ENCODE measurements at regions not wholly inside any gene's neighbourhood (a gene's known extent, or its start where the extent isn't known, plus 50 kb on each side); places are given as distances from the start of the nearest gene placed in this dataset.

DNA sequence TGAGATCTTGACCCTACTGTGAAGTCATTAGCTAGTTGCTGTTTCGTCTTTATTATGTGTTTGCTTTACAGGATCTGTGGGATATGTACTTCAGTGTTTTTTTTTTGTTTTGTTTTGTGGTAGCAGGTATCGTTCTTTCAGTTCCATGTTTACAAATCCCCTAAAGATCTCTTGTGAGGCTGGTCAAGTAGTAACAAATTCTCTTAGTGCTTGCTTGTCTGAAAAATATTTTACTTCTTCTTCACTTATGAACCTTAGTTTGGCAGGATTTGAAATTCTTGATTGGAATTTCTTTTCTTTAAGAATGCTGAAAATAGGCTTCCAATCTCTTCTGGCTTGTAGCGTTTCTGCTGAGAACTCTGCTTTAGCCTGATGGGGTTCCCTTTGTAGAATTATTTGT lies 235.8 kb upstream of the ALCAM start:
- no peak for TF ChIP-seq CSDC2 (CRISPR knock-in tag; IDR thresholded peaks at IDR 0.05)
- no peak for ATAC-seq

DNA sequence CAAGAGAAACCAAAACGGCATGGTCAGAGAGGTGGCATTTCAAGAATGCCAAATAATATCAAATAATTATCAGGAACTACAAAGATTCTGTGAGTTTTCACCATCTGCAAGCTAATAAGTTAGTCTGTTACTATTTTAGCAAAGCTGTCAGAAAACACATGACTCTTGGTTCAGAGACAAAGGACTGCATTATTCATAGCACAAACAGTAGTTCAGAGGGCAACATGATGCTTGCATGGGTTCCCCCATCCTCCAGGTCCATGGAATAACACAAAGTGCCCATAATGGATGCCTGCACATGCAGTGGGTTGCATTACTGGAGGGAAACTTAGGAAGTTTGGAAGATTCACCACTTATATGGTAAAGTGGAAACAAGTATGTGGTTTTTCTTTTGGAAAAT lies 228.8 kb upstream of the ALCAM start:
- ATAC-seq: no peak
- TF ChIP-seq BACH2 (CRISPR knock-in tag; IDR thresholded peaks at IDR 0.05; ENCODE audit: borderline replicate concordance) (no peak), ISL1 (CRISPR knock-in tag; IDR thresholded peaks at IDR 0.05) (no peak), OSR1 (CRISPR knock-in tag; IDR thresholded peaks at IDR 0.05) (no peak), ZC3H10 (CRISPR knock-in tag; IDR thresholded peaks at IDR 0.05) (no peak), ZFP3 (CRISPR knock-in tag; IDR thresholded peaks at IDR 0.05) (no peak), ZNF8 (CRISPR knock-in tag; IDR thresholded peaks at IDR 0.05) (no peak), GLIS3 (CRISPR knock-in tag; IDR thresholded peaks at IDR 0.05) (no peak), ARNTL (CRISPR knock-in tag; IDR thresholded peaks at IDR 0.05; ENCODE audit: borderline replicate concordance, low read depth) (no peak), POU6F1 (CRISPR knock-in tag; IDR thresholded peaks at IDR 0.05; ENCODE audit: borderline replicate concordance, low read depth) (no peak)
- TF ChIP-seq, protein P1, sequence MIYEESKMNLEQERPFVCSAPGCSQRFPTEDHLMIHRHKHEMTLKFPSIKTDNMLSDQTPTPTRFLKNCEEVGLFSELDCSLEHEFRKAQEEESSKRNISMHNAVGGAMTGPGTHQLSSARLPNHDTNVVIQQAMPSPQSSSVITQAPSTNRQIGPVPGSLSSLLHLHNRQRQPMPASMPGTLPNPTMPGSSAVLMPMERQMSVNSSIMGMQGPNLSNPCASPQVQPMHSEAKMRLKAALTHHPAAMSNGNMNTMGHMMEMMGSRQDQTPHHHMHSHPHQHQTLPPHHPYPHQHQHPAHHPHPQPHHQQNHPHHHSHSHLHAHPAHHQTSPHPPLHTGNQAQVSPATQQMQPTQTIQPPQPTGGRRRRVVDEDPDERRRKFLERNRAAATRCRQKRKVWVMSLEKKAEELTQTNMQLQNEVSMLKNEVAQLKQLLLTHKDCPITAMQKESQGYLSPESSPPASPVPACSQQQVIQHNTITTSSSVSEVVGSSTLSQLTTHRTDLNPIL (CRISPR knock-in tag; IDR thresholded peaks at IDR 0.05; ENCODE audit: low read depth): no peak
- TF ChIP-seq, protein P2, sequence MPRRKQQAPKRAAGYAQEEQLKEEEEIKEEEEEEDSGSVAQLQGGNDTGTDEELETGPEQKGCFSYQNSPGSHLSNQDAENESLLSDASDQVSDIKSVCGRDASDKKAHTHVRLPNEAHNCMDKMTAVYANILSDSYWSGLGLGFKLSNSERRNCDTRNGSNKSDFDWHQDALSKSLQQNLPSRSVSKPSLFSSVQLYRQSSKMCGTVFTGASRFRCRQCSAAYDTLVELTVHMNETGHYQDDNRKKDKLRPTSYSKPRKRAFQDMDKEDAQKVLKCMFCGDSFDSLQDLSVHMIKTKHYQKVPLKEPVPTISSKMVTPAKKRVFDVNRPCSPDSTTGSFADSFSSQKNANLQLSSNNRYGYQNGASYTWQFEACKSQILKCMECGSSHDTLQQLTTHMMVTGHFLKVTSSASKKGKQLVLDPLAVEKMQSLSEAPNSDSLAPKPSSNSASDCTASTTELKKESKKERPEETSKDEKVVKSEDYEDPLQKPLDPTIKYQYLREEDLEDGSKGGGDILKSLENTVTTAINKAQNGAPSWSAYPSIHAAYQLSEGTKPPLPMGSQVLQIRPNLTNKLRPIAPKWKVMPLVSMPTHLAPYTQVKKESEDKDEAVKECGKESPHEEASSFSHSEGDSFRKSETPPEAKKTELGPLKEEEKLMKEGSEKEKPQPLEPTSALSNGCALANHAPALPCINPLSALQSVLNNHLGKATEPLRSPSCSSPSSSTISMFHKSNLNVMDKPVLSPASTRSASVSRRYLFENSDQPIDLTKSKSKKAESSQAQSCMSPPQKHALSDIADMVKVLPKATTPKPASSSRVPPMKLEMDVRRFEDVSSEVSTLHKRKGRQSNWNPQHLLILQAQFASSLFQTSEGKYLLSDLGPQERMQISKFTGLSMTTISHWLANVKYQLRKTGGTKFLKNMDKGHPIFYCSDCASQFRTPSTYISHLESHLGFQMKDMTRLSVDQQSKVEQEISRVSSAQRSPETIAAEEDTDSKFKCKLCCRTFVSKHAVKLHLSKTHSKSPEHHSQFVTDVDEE (CRISPR knock-in tag; IDR thresholded peaks at IDR 0.05): no peak

- no peak for TF ChIP-seq ZNF565 (CRISPR knock-in tag; conservative IDR thresholded peaks at IDR 0.05; ENCODE audit: low read depth)
- no peak for TF ChIP-seq TCF4 (CRISPR knock-in tag; IDR thresholded peaks at IDR 0.05; ENCODE audit: borderline replicate concordance)
- no peak for TF ChIP-seq ISL1 (CRISPR knock-in tag; IDR thresholded peaks at IDR 0.05)
- no peak for TF ChIP-seq ARNTL (CRISPR knock-in tag; IDR thresholded peaks at IDR 0.05; ENCODE audit: borderline replicate concordance, low read depth)
- no peak for TF ChIP-seq PATZ1 (CRISPR knock-in tag; IDR thresholded peaks at IDR 0.05; ENCODE audit: borderline replicate concordance)
- TF ChIP-seq ESRRG (CRISPR knock-in tag; IDR thresholded peaks at IDR 0.05): no peak
- TF ChIP-seq POU6F1 (CRISPR knock-in tag; IDR thresholded peaks at IDR 0.05; ENCODE audit: borderline replicate concordance, low read depth): no peak
- no peak for TF ChIP-seq ZNF70 (CRISPR knock-in tag; IDR thresholded peaks at IDR 0.05)
- no peak for TF ChIP-seq ZFP3 (CRISPR knock-in tag; IDR thresholded peaks at IDR 0.05)
- ATAC-seq: no peak
Observed at GRCh38 chr3:105139881-105140560, 226.7 kb upstream of the ALCAM start.

DNA sequence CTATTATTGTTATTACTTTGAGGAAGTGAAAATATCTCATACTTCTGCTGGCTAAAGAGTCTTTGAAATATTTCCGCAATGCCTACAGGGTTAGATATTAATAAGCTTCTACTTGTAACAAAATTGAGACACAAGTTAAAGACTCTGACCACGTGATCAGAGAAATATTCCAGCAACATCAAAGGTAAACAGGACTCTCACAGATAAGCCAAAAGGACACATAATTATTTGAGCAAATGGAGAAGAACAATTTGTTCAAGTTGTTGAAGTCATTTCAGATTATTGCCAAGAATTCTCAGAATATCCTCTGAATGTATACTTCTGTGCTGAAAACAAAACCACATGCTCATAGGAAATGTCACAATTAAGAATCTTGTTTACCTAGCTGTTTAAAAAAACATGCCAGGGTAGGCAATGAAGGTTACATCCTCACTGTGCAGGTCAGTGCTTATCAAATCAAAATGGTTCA lies 225.8 kb upstream of the ALCAM start:
- TF ChIP-seq, protein P1 (CRISPR knock-in tag; IDR thresholded peaks at IDR 0.05; ENCODE audit: low read depth): no peak
- ATAC-seq: no peak
